IMR-90 (cell line): ENCODE measurements at regions not wholly inside any gene's neighbourhood (a gene's known extent, or its start where the extent isn't known, plus 50 kb on each side); places are given as distances from the start of the nearest gene placed in this dataset.

ENCODE experiments used
- ATAC-seq: fragments of 200-7000 bp; cut with Tn5 transposase; 2 replicates; pipeline ENCODE4 v1.9.1; 2020; ENCODE audit warnings: low read depth, mild to moderate bottlenecking, moderate library complexity
- BruUV-seq: library from RNA; stranded (reverse); fragments of 400-500 nt; replicated peaks from 2 replicates; lab custom pipeline; 2021; lab: Mats Ljungman, UMichigan
- CTCF ChIA-PET: fragments of 300-600 bp; formaldehyde crosslinking; extraction: SDS; loops from one replicate; lab custom pipeline; 2021; ENCODE audit warnings: antibody characterized with exemption; lab: Yijun Ruan, JAX
- POLR2A ChIA-PET: fragments of 300-600 bp; sonication (Branson Sonifier 250); formaldehyde crosslinking; loops from one replicate; lab custom pipeline; 2022; ENCODE audit warnings: antibody characterized with exemption; ENCODE audit not compliant: unreplicated experiment; lab: Charles Lee
- DNase-seq: peaks from one replicate; pipeline ENCODE4 v3.0.0; 2013
- H2AFZ ChIP-seq: replicated peaks from 2 replicates; pipeline ENCODE3; 2013; ENCODE audit warnings: low read length, mild to moderate bottlenecking; ENCODE audit not compliant: poor library complexity
- H2AK5ac ChIP-seq: 2 replicates; pipeline ENCODE4 v1.6.1; 2013; ENCODE audit warnings: low read depth, low read length, inconsistent platforms
- H2AK9ac ChIP-seq: replicated peaks from 2 replicates; pipeline ENCODE3; 2013; ENCODE audit warnings: mild to moderate bottlenecking, low read depth, low read length, moderate library complexity; ENCODE audit not compliant: poor library complexity
- H2BK120ac ChIP-seq: 2 replicates; pipeline ENCODE4 v1.6.1; 2013; ENCODE audit warnings: low read depth, low read length, inconsistent platforms
- H2BK15ac ChIP-seq: 3 replicates; pipeline ENCODE4 v1.6.1; 2013; ENCODE audit warnings: low read depth, low read length, inconsistent platforms
- H2BK20ac ChIP-seq: 2 replicates; pipeline ENCODE4 v1.6.1; 2013; ENCODE audit warnings: low read depth, mild to moderate bottlenecking, inconsistent platforms, low read length, moderate library complexity
- H2BK5ac ChIP-seq: 2 replicates; pipeline ENCODE4 v1.6.1; 2013; ENCODE audit warnings: mild to moderate bottlenecking, low read depth, low read length, inconsistent platforms; ENCODE audit not compliant: poor library complexity, severe bottlenecking
- H3K14ac ChIP-seq: replicated peaks from 2 replicates; pipeline ENCODE4 v1.6.1; 2013; ENCODE audit warnings: low read depth, low read length, inconsistent platforms
- H3K18ac ChIP-seq: 2 replicates; pipeline ENCODE4 v1.6.1; 2013; ENCODE audit warnings: low read depth, low read length, control low read depth
- H3K23ac ChIP-seq: 2 replicates; pipeline ENCODE4 v1.6.1; 2013; ENCODE audit warnings: low read depth, low read length, inconsistent platforms
- H3K27ac ChIP-seq: 2 replicates; pipeline ENCODE4 v1.5.1; 2013; ENCODE audit warnings: mild to moderate bottlenecking, control low read depth, low read length; ENCODE audit not compliant: insufficient read depth
- H3K27me3 ChIP-seq: 2 replicates; pipeline ENCODE4 v1.6.1; 2013; ENCODE audit warnings: low read length; ENCODE audit not compliant: control insufficient read depth, insufficient read depth
- H3K36me3 ChIP-seq: 2 replicates; pipeline ENCODE4 v1.6.1; 2013; ENCODE audit warnings: low read length, mixed read lengths; ENCODE audit not compliant: control insufficient read depth, insufficient read depth
- H3K4ac ChIP-seq: 2 replicates; pipeline ENCODE4 v1.6.1; 2013; ENCODE audit warnings: low read depth, low read length, inconsistent platforms
- H3K4me1 ChIP-seq: 2 replicates; pipeline ENCODE4 v1.6.1; 2013; ENCODE audit warnings: low read length, mixed read lengths; ENCODE audit not compliant: control insufficient read depth, insufficient read depth
- H3K4me2 ChIP-seq: 2 replicates; pipeline ENCODE4 v1.6.1; 2013; ENCODE audit warnings: low read depth, mild to moderate bottlenecking, control low read depth, low read length, moderate library complexity
- H3K4me3 ChIP-seq: 2 replicates; pipeline ENCODE4 v1.5.1; 2013; ENCODE audit warnings: low read depth, mild to moderate bottlenecking, control low read depth, low read length, moderate library complexity; ENCODE audit not compliant: insufficient read depth
- H3K56ac ChIP-seq: 2 replicates; pipeline ENCODE4 v1.6.1; 2013; ENCODE audit warnings: low read length, inconsistent platforms; ENCODE audit not compliant: insufficient read depth; ENCODE audit errors: extremely low read depth
- H3K79me1 ChIP-seq, 2 experiments: 2 replicates each; pipeline ENCODE4 v1.6.1; 2013; ENCODE audit warnings: low read length in 2 of 2, inconsistent platforms in 1 of 2, low read depth in 1 of 2
- H3K9ac ChIP-seq: 2 replicates; pipeline ENCODE4 v1.6.1; 2013; ENCODE audit warnings: low read depth, low read length, control low read depth
- H3K9me1 ChIP-seq: 2 replicates; pipeline ENCODE4 v1.6.1; 2013; ENCODE audit warnings: low read length, inconsistent platforms; ENCODE audit not compliant: insufficient read depth
- H3K9me3 ChIP-seq: 2 replicates; pipeline ENCODE4 v1.6.1; 2013; ENCODE audit warnings: low read length; ENCODE audit not compliant: control insufficient read depth, insufficient read depth
- H4K20me1 ChIP-seq: 2 replicates; pipeline ENCODE4 v1.6.1; 2013; ENCODE audit warnings: low read length, inconsistent platforms; ENCODE audit not compliant: insufficient read depth
- H4K5ac ChIP-seq: 2 replicates; pipeline ENCODE4 v1.6.1; 2013; ENCODE audit warnings: mild to moderate bottlenecking, low read depth, low read length, control low read depth
- H4K8ac ChIP-seq, 2 experiments: 2 replicates each; pipeline ENCODE4 v1.6.1; 2013; ENCODE audit warnings: low read depth in 2 of 2, low read length in 2 of 2, control low read depth in 1 of 2, inconsistent platforms in 1 of 2
- H4K91ac ChIP-seq: 2 replicates; pipeline ENCODE4 v1.6.1; 2013; ENCODE audit warnings: low read depth, low read length, inconsistent platforms; ENCODE audit not compliant: insufficient read depth
- CHD1 ChIP-seq: IDR thresholded peaks from 2 replicates; pipeline ENCODE4 v1.6.1; 2012; ENCODE audit warnings: low read depth, low read length, improper control_type of control experiment
- CTCF ChIP-seq: conservative IDR thresholded peaks from 2 replicates; pipeline ENCODE4 v1.5.1; 2012; ENCODE audit warnings: mild to moderate bottlenecking, low read depth, low read length, improper control_type of control experiment
- ELK1 ChIP-seq: fragments of 150-350 bp; IDR thresholded peaks from 2 replicates; pipeline ENCODE4 v1.6.1; 2016; ENCODE audit warnings: low read depth, mild to moderate bottlenecking, low read length, moderate library complexity, borderline replicate concordance
- MAZ ChIP-seq: IDR thresholded peaks from 2 replicates; pipeline ENCODE4 v1.6.1; 2012; ENCODE audit warnings: low read depth, mild to moderate bottlenecking, low read length, improper control_type of control experiment, moderate library complexity, borderline replicate concordance
- POLR2A ChIP-seq: IDR thresholded peaks from 2 replicates; pipeline ENCODE4 v1.6.1; 2012; ENCODE audit warnings: mild to moderate bottlenecking, low read depth, low read length
- RAD21 ChIP-seq: IDR thresholded peaks from 2 replicates; pipeline ENCODE4 v1.6.1; 2012; ENCODE audit warnings: low read length, improper control_type of control experiment
- RCOR1 ChIP-seq: IDR thresholded peaks from 2 replicates; pipeline ENCODE4 v1.6.1; 2012; ENCODE audit warnings: mild to moderate bottlenecking, low read length, improper control_type of control experiment; ENCODE audit not compliant: insufficient replicate concordance
- SMC3 ChIP-seq: fragments of 150-350 bp; IDR thresholded peaks from 2 replicates; pipeline ENCODE4 v1.6.1; 2016; ENCODE audit warnings: low read depth, mild to moderate bottlenecking, antibody characterized with exemption, low read length, moderate library complexity
- USF2 ChIP-seq: fragments of 150-350 bp; IDR thresholded peaks from 2 replicates; pipeline ENCODE4 v1.6.1; 2017; ENCODE audit warnings: mild to moderate bottlenecking, antibody characterized with exemption, low read length, low read depth
- WGBS, 2 experiments: methylation state at CpG; one replicate each; pipeline versions ENCODE4 v1.1.5 to v1.1.7; 2013; ENCODE audit warnings: missing lambda C conversion rate in 2 of 2; ENCODE audit not compliant: insufficient read length in 1 of 2; ENCODE audit errors: extremely low coverage in 2 of 2; 5-methylcytosine and 5-hydroxymethylcytosine counted together
- dilution Hi-C: fragments of 300-500 bp; cut with HindIII; formaldehyde crosslinking; loops from one replicate; pipeline ENCODE4 v1.14.3; 2018; ENCODE audit warnings: low sequenced_read_pairs; ENCODE audit not compliant: unreplicated experiment
- in situ Hi-C: fragments of 300-500 bp; cut with MboI; formaldehyde crosslinking; loops from 3 replicates; pipeline ENCODE4 v1.14.3; 2019; ENCODE audit warnings: low sequenced_read_pairs, inconsistent platforms, mixed read lengths
- intact Hi-C: fragments of 100-400 bp; cut with micrococcal nuclease; formaldehyde crosslinking; loops from 2 replicates; pipeline ENCODE4 v1.10.0; 2022

DNA sequence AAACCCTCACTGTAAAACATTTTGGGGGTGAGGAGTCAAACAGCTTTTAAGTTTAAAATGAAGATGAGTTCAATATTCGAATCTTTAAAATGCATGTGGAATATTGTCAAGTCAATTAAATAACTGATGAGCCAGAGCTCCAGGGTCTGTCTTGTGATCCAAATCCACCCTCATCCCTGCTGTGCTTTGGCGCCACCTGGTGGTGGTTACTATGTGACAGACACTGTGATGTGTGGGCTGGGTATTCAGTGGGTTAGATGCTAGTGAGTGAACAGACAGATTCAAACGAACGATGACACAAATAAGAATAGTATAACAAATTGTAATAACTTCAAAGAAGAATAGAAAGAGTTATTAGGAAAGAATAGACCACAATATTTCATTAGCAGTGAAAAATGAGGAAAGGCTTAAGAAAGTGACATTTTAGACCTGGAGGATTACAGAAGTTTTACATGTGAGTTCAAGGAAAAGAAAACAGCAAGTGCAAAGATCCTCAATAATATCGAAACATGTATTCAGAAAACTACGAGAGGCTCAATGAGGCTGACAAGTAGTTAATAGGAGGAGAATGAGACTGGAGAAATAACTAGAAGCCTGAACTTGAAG lies 51.4 kb upstream of the CHSY3 start:
- no CpG with 5 or more reads among the region's 6 CpGs for WGBS, 2 experiments
- POLR2A ChIA-PET: no interaction called here
- no TSS peak for BruUV-seq
- Histone ChIP-seq H4K8ac (no peak overlapping the region), H3K4ac (no peak overlapping the region), H2BK120ac (no peak overlapping the region), H3K56ac (no peak overlapping the region), H3K4me2 (no peak overlapping the region), H2AK5ac (no peak overlapping the region), H2AFZ (no peak overlapping the region), H3K18ac (no peak overlapping the region), H3K9me1 (no peaks in the 10 kb centered on the region), H4K5ac (no peak overlapping the region), H4K91ac (no peak overlapping the region), H3K36me3 (no peaks in the 10 kb centered on the region), H3K79me1 (no peaks in the 10 kb centered on the region), H3K14ac (no peak overlapping the region), H4K20me1 (no peaks in the 10 kb centered on the region), H2BK5ac (no peak overlapping the region), H2BK15ac (no peak overlapping the region), H3K9ac (no peak overlapping the region), H3K23ac (no peak overlapping the region), H3K4me1 (no peaks in the 10 kb centered on the region), H3K27me3 (no peaks in the 10 kb centered on the region), H2BK20ac (no peak overlapping the region), H2AK9ac (no peak overlapping the region), H3K27ac (no peak overlapping the region), H3K9me3 (no peaks in the 10 kb centered on the region), H3K4me3 (no peak overlapping the region)
- CTCF ChIA-PET: interaction anchor here (0.6 to 1.2 kb wide), 7 partner anchors 10 to 414 kb away, joined by 3 to 10 read pairs (median 3); no protein-coding TSS in a partner anchor
- intact Hi-C loops (loop anchor here (1.0 to 5.0 kb wide), 3 partner anchors 82 to 948 kb away; no protein-coding TSS in a partner anchor), dilution Hi-C loops (no loop called here), in situ Hi-C loops (no loop called here)
- ATAC-seq (peak; percentile 91), DNase-seq (peak; percentile 55)
- TF ChIP-seq CHD1 (no peak), CTCF (peak; percentile 78), SMC3 (peak; percentile 56), RCOR1 (no peak), POLR2A (no peak), RAD21 (peak; percentile 58), ELK1 (no peak), MAZ (no peak), USF2 (no peak)
